Esophagus muscularis mucosa (tissue), 4 donors: ENCODE measurements at regions not wholly inside any gene's neighbourhood (a gene's known extent, or its start where the extent isn't known, plus 50 kb on each side); places are given as distances from the start of the nearest gene placed in this dataset.

Source experiments
- DNase-seq: peaks from one replicate; pipeline ENCODE4 v3.0.0-alpha.2; 2017; ENCODE audit errors: extremely low spot score
- H3K27ac ChIP-seq, 4 donors: fragments of 200-600 bp; sonication (generic); replicated peaks in 1 of 4; 1 replicate in 3 of 4; 2 replicates in 1 of 4; pipeline ENCODE4 v1.5.1; 2016 to 2019; ENCODE audit warnings: mild to moderate bottlenecking in 1 of 4
- H3K27me3 ChIP-seq, 4 donors: fragments of 200-600 bp; sonication (generic); one replicate each; pipeline versions ENCODE4 v1.5.1 to v1.6.0; 2016 to 2019
- H3K36me3 ChIP-seq, 4 donors: fragments of 200-600 bp; sonication (generic); one replicate each; pipeline ENCODE4 v1.5.1; 2016 to 2019
- H3K4me1 ChIP-seq, 4 donors: fragments of 200-600 bp; sonication (generic); one replicate each; pipeline ENCODE4 v1.5.1; 2016 to 2019
- H3K4me3 ChIP-seq, 4 donors: fragments of 200-600 bp; sonication (generic); 1 replicate in 2 of 4; 2 replicates in 2 of 4; pipeline ENCODE4 v1.5.1; 2016 to 2019; ENCODE audit warnings: mild to moderate bottlenecking in 4 of 4, moderate library complexity in 1 of 4
- H3K9me3 ChIP-seq, 4 donors: fragments of 200-600 bp; sonication (generic); 1 replicate in 3 of 4; 2 replicates in 1 of 4; pipeline ENCODE4 v1.5.1; 2016 to 2019
- EP300 ChIP-seq: sonication (generic); formaldehyde crosslinking; IDR thresholded peaks from one replicate; pipeline ENCODE4 v1.6.1; 2017; ENCODE audit warnings: antibody characterized with exemption
- POLR2A ChIP-seq: fragments of 450-650 bp; IDR thresholded peaks from one replicate; pipeline ENCODE4 v1.6.1; 2017; ENCODE audit warnings: antibody characterized with exemption, moderate library complexity, mild to moderate bottlenecking, low read depth
- POLR2AphosphoS5 ChIP-seq, 2 donors: sonication (generic); formaldehyde crosslinking; IDR thresholded peaks; one replicate each; pipeline ENCODE4 v1.6.1; 2017; ENCODE audit warnings: antibody characterized with exemption in 2 of 2
- WGBS: methylation state at CpG from one replicate; pipeline ENCODE4 v1.1.5; 2018; 5-methylcytosine and 5-hydroxymethylcytosine counted together
- intact Hi-C: fragments of 100-400 bp; cut with DNase I; formaldehyde crosslinking; loops from one replicate; pipeline ENCODE4 v1.15.1; 2023
- TF ChIP-seq, protein P1 (sequence below), 3 experiments: fragments of 200-600 bp in 2 of 3; fragments of 450-650 bp in 1 of 3; sonication (generic) in 2 of 3; IDR thresholded peaks; one replicate each; pipeline ENCODE4 v1.5.1; 2017 to 2019; ENCODE audit warnings: antibody characterized with exemption in 3 of 3, mild to moderate bottlenecking in 2 of 3, moderate library complexity in 1 of 3

DNA sequence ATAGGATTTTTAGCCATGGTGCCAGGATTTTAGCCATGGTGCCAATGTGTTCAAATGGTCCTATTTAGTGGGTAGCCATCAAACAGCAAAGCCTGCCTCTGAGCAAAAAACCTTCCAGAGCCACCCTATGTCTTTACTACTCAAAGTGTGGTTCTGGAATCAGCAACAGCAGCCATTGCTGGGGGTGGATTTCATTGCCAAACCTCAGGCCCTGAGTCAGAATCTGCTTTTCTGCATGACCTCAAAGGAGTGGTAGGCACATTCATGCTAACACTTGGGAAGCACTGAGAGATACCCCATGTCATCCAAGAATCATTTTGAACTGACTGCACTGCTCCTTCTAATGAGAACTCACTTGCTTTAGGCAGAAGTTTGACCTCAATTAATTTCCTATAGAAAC lies 603.0 kb downstream of the CDY2B start:
- no peak overlapping the region for H3K4me3 ChIP-seq
- H3K9me3 ChIP-seq = no peaks in the 10 kb centered on the region
- H3K4me1 ChIP-seq = no peaks in the 10 kb centered on the region
- no peaks in the 10 kb centered on the region for H3K36me3 ChIP-seq
- no peak for DNase-seq
- TF ChIP-seq POLR2A (no peak), EP300 (no peak), POLR2AphosphoS5 (IDR thresholded peaks at IDR 0.05) (no peak)
- TF ChIP-seq, protein P1, sequence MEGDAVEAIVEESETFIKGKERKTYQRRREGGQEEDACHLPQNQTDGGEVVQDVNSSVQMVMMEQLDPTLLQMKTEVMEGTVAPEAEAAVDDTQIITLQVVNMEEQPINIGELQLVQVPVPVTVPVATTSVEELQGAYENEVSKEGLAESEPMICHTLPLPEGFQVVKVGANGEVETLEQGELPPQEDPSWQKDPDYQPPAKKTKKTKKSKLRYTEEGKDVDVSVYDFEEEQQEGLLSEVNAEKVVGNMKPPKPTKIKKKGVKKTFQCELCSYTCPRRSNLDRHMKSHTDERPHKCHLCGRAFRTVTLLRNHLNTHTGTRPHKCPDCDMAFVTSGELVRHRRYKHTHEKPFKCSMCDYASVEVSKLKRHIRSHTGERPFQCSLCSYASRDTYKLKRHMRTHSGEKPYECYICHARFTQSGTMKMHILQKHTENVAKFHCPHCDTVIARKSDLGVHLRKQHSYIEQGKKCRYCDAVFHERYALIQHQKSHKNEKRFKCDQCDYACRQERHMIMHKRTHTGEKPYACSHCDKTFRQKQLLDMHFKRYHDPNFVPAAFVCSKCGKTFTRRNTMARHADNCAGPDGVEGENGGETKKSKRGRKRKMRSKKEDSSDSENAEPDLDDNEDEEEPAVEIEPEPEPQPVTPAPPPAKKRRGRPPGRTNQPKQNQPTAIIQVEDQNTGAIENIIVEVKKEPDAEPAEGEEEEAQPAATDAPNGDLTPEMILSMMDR (IDR thresholded peaks at IDR 0.05) = no peak
- H3K27me3 ChIP-seq = no peaks in the 10 kb centered on the region
- intact Hi-C loops = no loop called here
- no peak overlapping the region for H3K27ac ChIP-seq

DNA sequence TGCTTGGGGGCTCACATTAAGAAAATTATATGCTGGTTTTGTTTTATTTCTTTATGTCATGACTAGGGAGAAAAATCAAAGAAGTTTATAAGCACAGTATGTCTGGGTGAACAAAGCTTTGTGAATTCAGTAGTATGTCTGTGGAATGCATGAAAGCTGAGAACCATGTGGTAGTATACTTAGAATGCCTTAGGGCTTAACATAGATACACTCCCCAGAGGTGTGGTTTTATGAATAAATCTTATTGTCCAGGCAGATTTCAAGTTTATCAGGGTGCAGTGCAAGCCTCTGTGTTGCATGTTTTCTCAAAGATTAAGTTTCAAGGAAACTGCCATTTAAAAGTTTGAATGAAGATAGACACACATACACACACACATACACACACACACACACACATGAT lies 620.5 kb downstream of the CDY2B start:
- H3K4me1 ChIP-seq = no peaks in the 10 kb centered on the region
- H3K4me3 ChIP-seq = no peak overlapping the region
- H3K27ac ChIP-seq = no peak overlapping the region
- intact Hi-C loops = no loop called here
- DNase-seq = no peak
- H3K9me3 ChIP-seq = no peaks in the 10 kb centered on the region
- TF ChIP-seq POLR2A (no peak), EP300 (no peak), POLR2AphosphoS5 (IDR thresholded peaks at IDR 0.05) (no peak)
- TF ChIP-seq, protein P1 (IDR thresholded peaks at IDR 0.05) = no peak
- H3K27me3 ChIP-seq = no peaks in the 10 kb centered on the region
- H3K36me3 ChIP-seq = no peaks in the 10 kb centered on the region

DNA sequence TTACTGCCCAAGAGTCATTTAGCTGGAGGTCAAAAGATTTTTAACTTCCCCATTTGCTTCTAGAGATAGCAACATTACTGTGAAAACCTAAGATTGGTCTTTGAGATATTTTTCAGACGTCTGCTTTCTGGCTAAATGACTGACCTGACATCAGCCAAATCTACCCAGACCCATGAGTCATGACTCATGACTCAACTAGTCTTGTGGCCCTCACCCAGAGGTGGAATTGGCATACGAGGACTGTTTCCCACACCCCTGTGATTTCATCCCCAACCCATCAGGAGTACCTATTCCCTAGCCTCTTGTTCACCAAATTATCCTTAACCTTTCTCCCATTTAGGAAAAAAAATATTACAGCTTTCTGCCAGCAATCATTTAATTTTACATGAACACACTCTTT lies 641.6 kb downstream of the CDY2B start:
- Histone ChIP-seq H3K4me1 (no peaks in the 10 kb centered on the region), H3K9me3 (no peaks in the 10 kb centered on the region), H3K27ac (no peak overlapping the region), H3K36me3 (no peaks in the 10 kb centered on the region), H3K4me3 (no peak overlapping the region), H3K27me3 (no peaks in the 10 kb centered on the region)
- TF ChIP-seq EP300 (no peak), POLR2A (no peak), POLR2AphosphoS5 (IDR thresholded peaks at IDR 0.05) (no peak)
- TF ChIP-seq, protein P1 (IDR thresholded peaks at IDR 0.05) = no peak
- DNase-seq = no peak
- intact Hi-C loops = no loop called here
- no CpG with 5 or more reads among the region's 2 CpGs for WGBS

DNA sequence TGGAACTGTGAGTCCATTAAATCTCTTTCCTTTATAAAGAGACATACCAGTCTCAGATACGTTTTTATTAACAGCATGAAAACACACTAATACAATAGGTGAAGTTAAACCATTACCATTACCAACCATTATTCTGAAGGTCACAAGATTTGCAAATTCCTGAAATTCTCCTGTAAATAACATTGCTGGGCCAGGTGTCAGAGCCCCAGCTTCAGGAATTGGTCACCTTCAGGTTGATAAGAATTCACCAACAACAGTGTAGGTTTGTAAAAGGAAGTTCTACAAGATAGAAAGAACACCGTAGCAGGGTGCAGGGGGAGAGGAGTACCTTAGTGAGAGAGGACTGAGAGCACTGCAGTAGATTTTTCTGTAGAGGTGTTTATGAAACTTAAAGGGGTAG lies 644.3 kb downstream of the CDY2B start:
- WGBS = no CpG with 5 or more reads among the region's 2 CpGs
- H3K27me3 ChIP-seq = no peaks in the 10 kb centered on the region
- no peak overlapping the region for H3K4me3 ChIP-seq
- TF ChIP-seq POLR2AphosphoS5 (IDR thresholded peaks at IDR 0.05) (no peak), EP300 (no peak), POLR2A (no peak)
- TF ChIP-seq, protein P1 (IDR thresholded peaks at IDR 0.05) = no peak
- no peak overlapping the region for H3K27ac ChIP-seq
- H3K4me1 ChIP-seq = no peaks in the 10 kb centered on the region
- no peaks in the 10 kb centered on the region for H3K36me3 ChIP-seq
- DNase-seq = no peak
- H3K9me3 ChIP-seq = no peaks in the 10 kb centered on the region
- intact Hi-C loops = no loop called here

DNA sequence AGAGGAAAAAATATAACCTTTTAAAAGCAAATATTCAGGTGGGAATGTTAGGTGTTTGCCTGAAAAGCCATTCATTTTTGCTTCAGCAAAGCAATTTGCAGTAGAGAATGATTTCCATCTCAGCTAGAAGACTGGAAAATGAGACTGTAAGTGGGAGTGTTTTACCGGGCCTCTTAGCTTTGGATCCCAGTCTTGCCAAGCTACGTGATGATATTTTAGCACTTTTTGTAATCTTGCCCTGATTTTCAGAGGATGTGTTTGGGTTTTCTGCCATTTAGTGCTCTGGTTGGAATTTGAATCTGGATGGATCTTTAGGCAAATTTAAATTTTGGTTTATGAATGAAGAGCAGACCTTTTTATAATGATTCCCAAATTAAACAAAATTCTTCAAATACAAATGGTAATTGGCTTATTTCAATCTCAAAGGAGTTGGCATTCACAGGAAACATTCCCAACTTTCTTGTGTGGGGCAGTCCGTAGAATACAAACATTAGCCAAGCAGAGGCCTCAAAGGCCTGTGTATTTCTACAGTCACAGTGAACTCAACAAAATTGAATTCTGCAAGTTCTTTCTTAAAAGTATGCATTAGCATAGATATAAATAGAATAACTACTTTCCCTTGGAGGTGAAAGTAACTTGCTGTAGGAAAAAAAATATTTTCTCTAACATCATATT lies 646.4 kb downstream of the CDY2B start:
- no CpG with 5 or more reads among the region's 3 CpGs for WGBS
- no peaks in the 10 kb centered on the region for H3K9me3 ChIP-seq
- H3K4me3 ChIP-seq = no peak overlapping the region
- TF ChIP-seq POLR2A (no peak), EP300 (no peak), POLR2AphosphoS5 (IDR thresholded peaks at IDR 0.05) (no peak)
- TF ChIP-seq, protein P1 (IDR thresholded peaks at IDR 0.05) = no peak
- intact Hi-C loops = no loop called here
- H3K27me3 ChIP-seq = no peaks in the 10 kb centered on the region
- no peak overlapping the region for H3K27ac ChIP-seq
- H3K36me3 ChIP-seq = no peaks in the 10 kb centered on the region
- no peak for DNase-seq
- no peaks in the 10 kb centered on the region for H3K4me1 ChIP-seq
